H7 (cell line): ENCODE measurements at regions not wholly inside any gene's neighbourhood (a gene's known extent, or its start where the extent isn't known, plus 50 kb on each side); places are given as distances from the start of the nearest gene placed in this dataset.

Experiments used
- DNase-seq: peaks from one replicate; pipeline ENCODE4 v3.0.0; 2012
- H3K27me3 ChIP-seq: 2 replicates; pipeline ENCODE4 v1.6.0; 2011; ENCODE audit warnings: mild to moderate bottlenecking, low read length; ENCODE audit not compliant: control insufficient read depth, insufficient read depth
- H3K36me3 ChIP-seq: replicated peaks from 2 replicates; pipeline ENCODE4 v1.5.1; 2011; ENCODE audit warnings: low read length; ENCODE audit not compliant: control insufficient read depth, insufficient read depth
- H3K4me3 ChIP-seq: 2 replicates; pipeline ENCODE4 v1.5.1; 2011; ENCODE audit warnings: low read depth, mild to moderate bottlenecking, control low read depth, low read length, moderate library complexity; ENCODE audit not compliant: insufficient read depth

DNA sequence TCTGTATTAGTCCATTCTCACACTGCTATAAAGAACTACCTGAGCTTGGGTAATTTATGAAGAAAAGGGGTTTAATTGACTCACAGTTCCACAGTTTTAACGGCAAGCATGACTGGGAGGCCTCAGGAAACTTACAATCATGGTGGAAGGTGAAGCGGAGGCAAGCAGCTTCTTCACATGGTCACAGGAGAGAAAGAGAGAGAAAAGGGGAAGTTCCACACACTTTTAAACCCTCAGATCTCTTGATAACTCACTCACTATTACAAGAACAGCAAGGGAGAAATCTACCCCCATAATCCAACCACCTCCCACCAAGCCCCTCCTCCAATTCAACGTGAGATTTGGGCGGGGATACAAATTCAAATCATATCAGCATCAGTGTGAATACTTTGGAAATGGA is 133.4 kb upstream of the SLC30A5 start:
- Histone ChIP-seq H3K27me3 (no peaks in the 10 kb centered on the region), H3K4me3 (no peak overlapping the region), H3K36me3 (no peaks in the 10 kb centered on the region)
- no peak for DNase-seq

DNA sequence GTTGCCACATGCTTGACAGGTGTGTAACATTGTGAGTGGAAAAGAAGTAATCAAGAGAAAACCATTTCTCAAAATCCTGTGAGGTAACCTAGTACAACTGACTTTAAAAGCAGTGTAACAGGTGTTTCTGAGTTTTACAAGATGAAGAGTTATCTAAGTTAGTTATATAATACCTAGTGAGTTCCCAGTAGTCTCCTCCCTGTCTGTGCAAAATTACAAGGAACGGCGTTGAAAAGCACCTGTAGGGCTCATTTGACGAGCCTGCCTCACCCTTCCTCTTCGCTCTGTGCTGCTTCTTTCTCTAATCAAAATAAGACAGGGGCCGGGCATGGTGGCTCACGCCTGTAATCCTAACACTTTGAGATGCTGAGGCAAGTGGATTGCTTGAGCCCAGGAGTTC is 132.9 kb upstream of the SLC30A5 start:
- H3K4me3 ChIP-seq: no peak overlapping the region
- H3K36me3 ChIP-seq: no peaks in the 10 kb centered on the region
- DNase-seq: no peak
- H3K27me3 ChIP-seq: no peaks in the 10 kb centered on the region

DNA sequence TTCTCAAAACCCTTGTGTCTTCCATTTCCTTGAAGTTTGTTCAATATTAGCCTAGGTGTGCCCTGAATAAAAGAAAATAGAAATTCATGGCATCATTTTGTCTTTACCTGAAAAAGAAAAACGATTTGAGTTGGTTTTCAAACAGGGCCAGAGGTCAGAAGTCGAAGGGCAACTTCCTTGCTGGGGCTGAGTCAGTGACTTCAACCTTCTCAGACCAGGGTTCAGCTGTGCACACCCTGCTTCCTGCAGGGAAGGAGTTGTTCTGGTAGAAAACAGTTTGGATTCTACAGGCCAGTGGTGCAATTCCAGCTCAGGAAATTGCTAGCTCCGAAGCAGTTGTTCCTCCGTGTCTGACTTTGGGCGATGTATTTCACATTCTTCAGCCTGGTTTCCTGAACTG is 132.1 kb upstream of the SLC30A5 start:
- DNase-seq: no peak
- H3K36me3 ChIP-seq: no peaks in the 10 kb centered on the region
- no peak overlapping the region for H3K4me3 ChIP-seq
- no peaks in the 10 kb centered on the region for H3K27me3 ChIP-seq

DNA sequence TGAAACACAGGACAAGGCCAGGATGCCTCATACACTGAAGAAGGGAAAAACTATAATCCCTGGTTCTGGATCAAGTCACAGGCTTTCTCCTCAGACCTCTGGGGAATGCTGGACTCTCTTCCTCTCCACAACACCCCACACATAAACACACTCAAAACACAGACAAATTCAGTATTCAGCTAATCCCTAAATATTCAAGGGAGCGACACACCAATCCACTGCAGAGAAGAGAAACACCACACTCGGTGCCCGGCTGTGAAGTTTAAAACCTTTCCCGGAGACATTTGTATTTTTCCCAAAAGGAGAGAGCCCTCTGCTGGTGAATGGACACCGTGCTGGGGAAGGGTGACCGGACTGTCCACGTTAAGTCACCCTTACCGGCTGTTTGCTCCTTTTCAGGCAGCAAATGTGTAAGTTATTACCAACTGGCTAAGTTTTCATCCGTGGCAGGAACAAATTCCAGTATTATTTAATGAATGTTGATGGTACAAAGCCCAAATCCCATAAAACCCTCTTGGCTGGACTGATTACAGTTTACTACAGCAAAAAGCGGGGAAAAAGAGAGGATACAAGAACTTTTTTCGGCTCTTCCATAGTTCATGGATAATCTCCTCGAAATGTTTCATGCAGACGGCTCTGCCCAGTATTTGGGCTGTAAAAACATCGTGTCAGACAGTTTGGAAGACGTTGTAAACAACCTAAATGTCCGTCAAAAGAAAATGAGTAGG is 130.9 kb upstream of the SLC30A5 start:
- Histone ChIP-seq H3K4me3 (no peak overlapping the region), H3K36me3 (no peaks in the 10 kb centered on the region), H3K27me3 (no peaks in the 10 kb centered on the region)
- peak; percentile 71 for DNase-seq

DNA sequence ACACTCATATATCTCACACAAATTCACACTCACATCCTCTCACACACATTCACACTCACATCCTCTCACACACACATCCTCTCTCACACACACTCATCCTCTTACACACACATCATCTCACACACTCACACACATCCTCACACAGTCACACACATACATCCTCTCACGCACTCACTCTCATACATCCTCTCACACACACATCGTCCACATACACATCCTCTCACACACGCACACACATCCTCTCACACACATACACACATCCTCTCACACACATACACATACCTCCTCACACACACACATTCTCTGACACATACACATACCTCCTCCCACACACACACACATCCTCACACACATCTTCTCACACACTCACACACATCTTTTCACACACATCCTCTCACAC is 129.1 kb upstream of the SLC30A5 start:
- no peak for DNase-seq
- Histone ChIP-seq H3K36me3 (no peaks in the 10 kb centered on the region), H3K27me3 (no peaks in the 10 kb centered on the region), H3K4me3 (no peak overlapping the region)

DNA sequence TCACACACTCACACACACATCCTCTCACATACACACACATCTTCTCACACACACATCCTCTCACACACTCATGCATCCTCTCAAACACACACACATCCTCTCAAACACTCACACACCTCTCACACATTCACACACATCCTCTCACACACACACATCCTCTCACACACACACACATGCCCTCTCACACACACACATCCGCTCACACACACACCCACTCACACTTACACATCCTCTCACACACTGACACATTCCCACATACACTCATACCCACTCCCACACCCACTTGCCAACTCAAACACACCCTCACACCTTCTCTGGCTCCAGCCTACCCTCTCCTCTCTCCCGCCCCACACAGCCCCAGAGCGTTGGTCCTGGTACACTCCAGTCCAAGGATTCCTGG is 127.9 kb upstream of the SLC30A5 start:
- DNase-seq: no peak
- no peaks in the 10 kb centered on the region for H3K36me3 ChIP-seq
- H3K27me3 ChIP-seq: no peaks in the 10 kb centered on the region
- H3K4me3 ChIP-seq: no peak overlapping the region

DNA sequence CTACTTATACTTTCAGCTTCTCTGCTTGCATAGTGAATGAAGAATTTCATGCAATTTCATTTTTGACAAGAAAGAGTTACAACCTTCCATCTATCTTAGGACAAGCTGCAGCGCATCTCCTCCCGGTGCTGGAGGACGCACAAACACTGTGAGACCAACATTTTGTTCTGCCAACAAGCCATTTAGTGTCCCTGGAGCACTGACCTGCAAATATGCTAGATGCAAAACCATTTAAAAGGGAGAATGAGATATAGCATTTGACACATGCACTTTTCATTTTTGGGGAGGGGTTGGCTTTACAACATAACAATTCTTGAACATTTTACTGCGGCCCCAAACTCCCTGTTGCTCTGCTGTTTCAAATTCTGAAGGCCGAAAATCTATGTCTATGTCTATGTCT is 127.2 kb upstream of the SLC30A5 start:
- no peak for DNase-seq
- Histone ChIP-seq H3K36me3 (no peaks in the 10 kb centered on the region), H3K27me3 (no peaks in the 10 kb centered on the region), H3K4me3 (no peak overlapping the region)

DNA sequence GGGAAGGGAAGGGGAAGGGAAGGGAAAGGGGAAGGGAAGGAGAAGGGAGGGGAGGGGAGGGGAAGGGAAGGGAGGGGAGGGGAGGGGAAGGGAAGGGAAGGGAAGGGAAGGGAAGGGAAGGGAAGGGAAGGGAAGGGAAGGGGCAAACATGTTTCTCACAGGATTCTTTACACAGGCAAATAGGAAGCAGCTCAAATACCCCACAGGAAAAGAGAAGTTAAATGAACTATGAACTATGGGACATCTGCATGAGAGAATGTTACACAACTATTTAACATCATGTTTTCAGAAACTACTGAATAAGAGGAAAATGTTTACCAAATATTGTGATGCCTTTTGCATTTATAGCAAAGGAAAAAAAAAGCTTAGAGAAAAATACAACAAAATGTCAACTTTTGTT is 125.4 kb upstream of the SLC30A5 start:
- DNase-seq: no peak
- Histone ChIP-seq H3K27me3 (no peaks in the 10 kb centered on the region), H3K4me3 (no peak overlapping the region), H3K36me3 (no peaks in the 10 kb centered on the region)

DNA sequence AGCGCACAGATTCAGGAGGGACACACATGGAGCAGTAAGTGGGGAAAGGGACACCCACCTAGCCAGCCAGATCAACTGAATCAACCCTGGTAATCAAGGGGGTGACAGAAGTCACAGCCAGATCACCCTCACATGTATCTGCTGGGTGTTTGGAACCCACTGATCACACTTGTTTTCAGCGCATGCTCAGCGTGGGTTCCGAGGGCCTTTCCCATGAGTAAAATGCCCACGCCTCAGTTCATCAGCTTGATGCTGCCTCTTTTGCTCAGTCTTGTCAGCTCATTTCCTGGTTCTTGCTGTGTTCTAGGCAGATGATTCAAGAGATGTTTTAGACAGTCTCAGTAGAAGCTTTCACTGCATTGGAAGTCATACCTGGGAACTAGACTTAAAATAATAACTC is 123.2 kb upstream of the SLC30A5 start:
- no peak overlapping the region for H3K4me3 ChIP-seq
- H3K36me3 ChIP-seq: no peaks in the 10 kb centered on the region
- H3K27me3 ChIP-seq: no peaks in the 10 kb centered on the region
- no peak for DNase-seq

DNA sequence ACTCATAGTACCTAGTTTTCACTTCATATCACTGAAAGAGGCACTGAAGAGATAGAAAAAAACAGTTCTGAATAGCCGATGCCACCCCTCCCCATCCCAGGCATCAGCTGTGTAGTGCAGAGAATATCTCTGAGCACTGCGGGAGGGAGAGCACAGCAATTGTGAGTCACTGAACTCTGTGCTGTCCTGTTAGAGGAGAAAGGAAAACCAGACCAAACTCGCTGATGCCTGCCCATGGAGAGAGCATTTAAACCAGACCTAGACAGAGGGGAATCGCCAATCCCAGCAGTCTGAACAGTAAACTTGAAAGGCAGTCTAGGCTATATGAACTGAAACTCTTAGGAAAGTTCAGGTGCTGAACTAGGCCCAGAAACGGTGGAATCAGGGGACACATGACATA is 120.1 kb upstream of the SLC30A5 start:
- H3K4me3 ChIP-seq: no peak overlapping the region
- H3K27me3 ChIP-seq: no peaks in the 10 kb centered on the region
- no peak for DNase-seq
- no peaks in the 10 kb centered on the region for H3K36me3 ChIP-seq

DNA sequence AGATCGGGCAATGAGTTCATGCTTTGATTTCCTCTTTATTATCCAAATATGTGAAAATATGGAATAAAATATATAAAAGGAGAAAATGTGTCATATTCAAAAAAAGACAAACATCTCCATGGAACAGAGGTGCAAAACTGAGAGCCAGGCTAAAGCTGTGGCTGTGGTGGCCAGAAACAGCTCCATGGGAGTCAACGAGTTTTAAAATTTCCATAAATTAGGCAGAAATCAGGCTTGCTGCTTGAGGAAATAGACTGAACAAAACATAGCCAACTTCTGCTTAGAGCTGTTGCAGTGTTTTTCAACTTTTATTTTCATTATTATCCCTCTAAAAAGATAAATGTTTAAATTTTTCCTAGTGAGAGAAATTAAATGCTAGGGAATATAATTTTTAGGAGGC is 110.8 kb upstream of the SLC30A5 start:
- H3K4me3 ChIP-seq: no peak overlapping the region
- DNase-seq: no peak
- no peaks in the 10 kb centered on the region for H3K36me3 ChIP-seq
- no peaks in the 10 kb centered on the region for H3K27me3 ChIP-seq

DNA sequence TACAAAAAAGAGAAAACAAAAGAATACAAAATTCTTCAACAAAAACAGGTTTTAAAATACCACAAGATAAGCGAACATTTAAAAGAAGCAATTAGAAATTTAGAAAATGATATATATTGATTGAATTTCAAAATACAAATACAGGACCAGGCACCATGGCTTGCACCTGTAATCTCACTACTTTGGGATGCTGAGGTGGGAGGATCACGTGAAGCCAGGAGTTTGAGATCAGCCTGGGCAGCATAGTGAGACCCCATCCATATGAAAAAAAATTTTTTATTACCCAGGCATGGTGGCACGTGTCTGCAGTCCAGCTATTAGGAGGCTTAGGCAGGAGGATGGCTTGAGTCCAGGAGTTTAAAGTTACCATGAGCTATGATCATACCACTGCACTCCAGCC is 109.9 kb upstream of the SLC30A5 start:
- H3K27me3 ChIP-seq: no peaks in the 10 kb centered on the region
- no peak for DNase-seq
- H3K4me3 ChIP-seq: no peak overlapping the region

DNA sequence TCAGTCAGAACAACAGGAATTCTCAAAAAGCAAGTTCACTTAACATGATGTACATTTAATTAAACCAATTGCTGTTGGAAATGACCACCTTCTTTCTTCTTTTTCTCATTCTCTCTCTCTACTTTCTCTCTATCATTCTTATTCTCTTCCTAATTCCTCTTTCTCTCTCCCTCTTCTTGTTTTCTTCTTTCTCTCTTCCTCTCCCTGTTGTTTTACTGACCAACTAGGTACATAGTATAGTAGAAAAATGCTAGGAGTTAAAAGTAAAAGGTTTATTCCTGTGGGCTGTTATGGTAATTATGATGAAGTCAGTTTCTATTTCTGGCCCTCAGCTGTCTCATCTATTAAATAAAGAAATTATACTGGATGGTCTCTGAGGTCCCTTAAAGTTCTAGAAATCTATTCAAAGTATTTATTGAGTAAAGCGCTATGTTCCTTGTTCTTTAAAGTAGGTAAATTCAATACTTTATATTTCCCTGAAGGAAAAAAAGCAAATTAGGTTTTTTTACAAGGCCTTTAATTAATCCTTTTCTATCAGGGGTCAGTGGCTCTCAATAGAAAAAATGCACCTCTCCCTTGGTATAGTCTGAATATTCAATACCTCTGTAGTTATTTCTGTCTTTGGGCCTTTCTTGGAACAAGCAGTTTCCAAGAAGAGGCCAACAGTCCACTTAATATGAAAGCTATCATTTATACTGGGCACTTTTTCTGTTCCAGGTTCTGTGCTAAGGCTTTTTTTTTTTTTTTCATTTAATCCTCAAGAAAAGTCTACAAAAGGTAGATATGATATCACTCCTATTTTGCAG is 102.3 kb upstream of the SLC30A5 start:
- DNase-seq: no peak
- Histone ChIP-seq H3K27me3 (no peaks in the 10 kb centered on the region), H3K4me3 (no peak overlapping the region), H3K36me3 (no peaks in the 10 kb centered on the region)

More for the DNA sequence above, 109.9 kb upstream of the SLC30A5 start:
- no peaks in the 10 kb centered on the region for H3K36me3 ChIP-seq

DNA sequence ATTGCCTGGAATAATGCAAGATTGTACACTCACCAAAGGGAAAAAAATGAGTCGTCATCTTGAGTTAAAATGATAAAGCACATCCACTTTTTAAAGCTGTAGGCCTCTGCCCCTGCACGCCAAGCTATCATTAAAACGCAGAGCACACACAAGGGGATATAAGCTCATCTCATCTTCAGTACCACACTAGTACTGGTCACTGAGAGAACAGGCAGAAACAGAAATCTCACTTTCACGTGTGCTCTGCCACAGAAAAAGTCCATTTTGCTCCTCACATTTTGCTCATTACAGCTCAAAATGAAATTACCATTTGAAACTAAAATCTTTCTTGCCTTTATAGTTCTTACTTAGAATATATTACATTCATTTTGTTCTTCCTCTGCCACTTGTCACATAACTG is 99.2 kb upstream of the SLC30A5 start:
- no peaks in the 10 kb centered on the region for H3K27me3 ChIP-seq
- no peaks in the 10 kb centered on the region for H3K36me3 ChIP-seq
- no peak overlapping the region for H3K4me3 ChIP-seq
- DNase-seq: no peak

DNA sequence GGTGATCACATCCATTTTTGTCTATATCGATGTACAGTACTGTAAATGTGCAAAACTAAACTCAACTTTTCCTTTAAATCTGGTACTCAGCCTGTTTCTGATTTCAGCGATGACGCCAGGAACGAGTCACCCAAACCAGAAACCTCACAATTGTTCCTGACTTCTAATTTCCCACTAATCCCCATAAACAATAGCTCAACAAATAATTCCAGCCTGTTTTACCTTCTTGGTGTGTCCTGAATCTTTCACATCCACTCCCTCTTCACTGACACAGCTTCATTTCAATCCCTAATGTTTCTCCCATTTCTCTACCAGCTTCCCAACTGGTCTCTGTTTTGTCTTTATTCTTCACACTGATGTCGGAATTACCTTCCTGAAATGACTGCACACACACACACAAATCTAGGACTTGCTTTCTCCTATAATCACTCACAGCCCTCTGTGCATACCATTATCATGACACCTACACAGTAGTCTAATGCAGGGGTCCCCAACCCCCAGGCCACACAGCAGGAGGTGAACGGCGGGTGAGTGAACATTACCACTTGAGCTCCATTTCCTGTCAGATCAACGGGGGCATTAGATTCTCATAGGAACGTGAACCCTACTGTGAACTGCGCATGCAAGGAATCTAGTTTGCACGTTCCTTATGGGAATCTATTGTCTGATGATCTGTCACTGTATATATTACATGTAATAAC is 97.8 kb upstream of the SLC30A5 start:
- H3K27me3 ChIP-seq: no peaks in the 10 kb centered on the region
- no peak for DNase-seq
- H3K36me3 ChIP-seq: no peaks in the 10 kb centered on the region
- no peak overlapping the region for H3K4me3 ChIP-seq
